Right cardiac atrium (tissue), 5 donors: ENCODE measurements at regions not wholly inside any gene's neighbourhood (a gene's known extent, or its start where the extent isn't known, plus 50 kb on each side); places are given as distances from the start of the nearest gene placed in this dataset.

ENCODE experiments used
- ATAC-seq, 2 donors: fragments of 200-7000 bp; cut with Tn5 transposase; one replicate each; pipeline versions ENCODE4 v1.8.0 to v1.9.1; 2020; ENCODE audit warnings: moderate library complexity in 2 of 2, mild to moderate bottlenecking in 1 of 2
- DNase-seq, 3 donors: peaks; one replicate each; pipeline ENCODE4 v3.0.0-alpha.2; 2020
- H3K27ac ChIP-seq: one replicate; pipeline ENCODE4 v1.5.1; 2013; ENCODE audit warnings: mild to moderate bottlenecking, low read length, control low read depth, moderate library complexity
- H3K27me3 ChIP-seq: one replicate; pipeline ENCODE4 v1.6.1; 2013; ENCODE audit not compliant: control insufficient read depth, insufficient read depth
- H3K4me1 ChIP-seq: one replicate; pipeline ENCODE4 v1.6.1; 2013; ENCODE audit warnings: low read length; ENCODE audit not compliant: control insufficient read depth, insufficient read depth
- H3K4me3 ChIP-seq: one replicate; pipeline ENCODE4 v1.5.1; 2013; ENCODE audit warnings: low read length, control low read depth
- H3K9me3 ChIP-seq: one replicate; pipeline ENCODE4 v1.6.1; 2013; ENCODE audit warnings: low read length; ENCODE audit not compliant: control insufficient read depth
- whole genome bisulfite sequencing: extraction: QIAGEN DNeasy Blood & Tissue Kit; methylation state at CpG from one replicate; pipeline ENCODE4 v1.1.7; 2013; 5-methylcytosine and 5-hydroxymethylcytosine counted together
- intact Hi-C, 4 donors: fragments of 100-400 bp; cut with DNase I; formaldehyde crosslinking; loops; one replicate each; pipeline versions ENCODE4 v1.11.0 to v1.14.0; 2022 to 2023
- donor health status: healthy with polysubstance abuse.
- donor health status: DM: no; HTN: yes; CAD: no.
- donor health status: DM: no; HTN: no; CAD: no.
- donor health status: DM: no; HTN: yes; CAD: no; lungs with severe emphysema.
- donor health status: DM: yes; HTN: yes; CAD: no.

DNA sequence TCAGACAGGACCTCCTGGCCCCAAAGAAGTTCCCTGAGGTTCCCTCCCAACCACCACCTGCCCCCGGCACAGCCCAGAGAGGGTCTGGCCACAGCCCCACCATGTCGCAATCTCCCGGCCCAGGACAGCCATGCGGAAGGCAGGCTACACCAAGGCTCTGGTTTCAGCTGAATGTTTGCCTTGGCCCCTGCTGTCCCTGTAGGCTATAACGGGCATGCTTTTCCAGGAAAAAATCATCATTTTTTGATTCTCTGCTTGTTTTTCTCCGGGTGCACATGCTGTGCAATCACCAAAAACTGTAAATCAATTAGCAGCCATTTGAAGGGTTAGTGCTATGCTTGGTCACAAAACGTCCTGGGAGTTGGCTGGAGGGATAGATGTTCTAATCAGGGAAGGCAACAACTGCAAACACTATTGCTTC, 142.7 kb upstream of the IGF1R start:
- Histone ChIP-seq H3K4me3 (no peak overlapping the region), H3K27ac (no peak overlapping the region), H3K4me1 (peaks cover 3% of the 10 kb centered on the region), H3K9me3 (no peaks in the 10 kb centered on the region), H3K27me3 (no peaks in the 10 kb centered on the region)
- DNase-seq (peak; percentile 56 to 86 (median 77)), ATAC-seq (peak; percentile 78 to 85)
- 38% methylated on average over 7 of the region's 7 CpGs for WGBS
- intact Hi-C loops, result no loop called here

GRCh38 chr15:98506172-98506571, 142.2 kb upstream of the IGF1R start:
- Histone ChIP-seq H3K27me3 (no peaks in the 10 kb centered on the region), H3K4me1 (peaks cover 3% of the 10 kb centered on the region), H3K4me3 (no peak overlapping the region), H3K9me3 (no peaks in the 10 kb centered on the region), H3K27ac (no peak overlapping the region)
- ATAC-seq (no peak), DNase-seq (no peak)
- intact Hi-C loops, result no loop called here
- WGBS, result 86% methylated on average over 7 of the region's 7 CpGs

- intact Hi-C loops, result no loop called here
- DNase-seq, result peak; percentile 26 to 64 (median 63)
- no peaks in the 10 kb centered on the region for H3K9me3 ChIP-seq
Observed at GRCh38 chr15:98506711-98507110, 141.6 kb upstream of the IGF1R start.

GRCh38 chr15:98513428-98513986, 134.8 kb upstream of the IGF1R start:
- DNase-seq, result no peak
- Histone ChIP-seq H3K27ac (no peak overlapping the region), H3K4me1 (no peaks in the 10 kb centered on the region), H3K4me3 (no peak overlapping the region), H3K9me3 (no peaks in the 10 kb centered on the region), H3K27me3 (no peaks in the 10 kb centered on the region)
- WGBS, result 63% methylated on average over 7 of the region's 7 CpGs
- intact Hi-C loops, result loop anchor here in 2 of 4 donors (10.0 kb wide), 2 partner anchors 131 to 561 kb away; partner anchors contain the start of gene IGF1R (in 1 of the 2)
- ATAC-seq, result no peak

More at GRCh38 chr15:98506711-98507110, 141.6 kb upstream of the IGF1R start:
- Histone ChIP-seq H3K27me3 (no peaks in the 10 kb centered on the region), H3K4me1 (peaks cover 3% of the 10 kb centered on the region), H3K27ac (no peak overlapping the region), H3K4me3 (no peak overlapping the region)
- ATAC-seq, result peak; percentile 46 to 58
- WGBS, result 19% methylated on average over 7 of the region's 7 CpGs

DNA sequence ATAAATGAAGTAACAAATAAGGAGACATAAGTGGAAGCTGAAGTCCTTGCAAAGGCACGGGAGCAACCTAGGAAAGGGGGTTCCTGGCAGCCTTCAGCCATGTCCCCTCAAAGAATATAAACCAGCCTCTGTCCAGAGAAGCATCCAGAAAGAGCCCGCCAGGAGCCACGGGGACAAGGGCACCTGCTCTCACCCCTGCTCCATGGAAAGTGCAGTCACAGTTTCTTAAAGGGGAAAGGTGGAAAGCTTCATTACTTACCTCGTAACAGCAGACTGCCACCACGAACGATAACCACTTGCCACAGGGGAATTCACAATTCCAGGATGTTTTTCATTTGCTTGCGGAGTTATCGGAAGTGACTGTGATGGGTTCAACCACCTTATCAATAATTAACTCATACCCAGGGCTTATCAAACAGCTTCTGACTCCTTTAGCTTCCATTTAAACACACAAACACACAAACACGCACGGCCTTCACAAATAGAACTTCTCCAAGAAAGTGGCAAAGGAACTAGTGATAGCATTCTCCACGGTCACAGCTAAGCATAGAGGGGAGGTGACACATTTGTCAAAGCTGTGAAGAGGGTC, 134.2 kb upstream of the IGF1R start:
- intact Hi-C loops, result loop anchor here in 2 of 4 donors (10.0 kb wide), 2 partner anchors 131 to 561 kb away; partner anchors contain the start of gene IGF1R (in 1 of the 2)
- no peaks in the 10 kb centered on the region for H3K9me3 ChIP-seq
- no peak overlapping the region for H3K4me3 ChIP-seq
- H3K4me1 ChIP-seq, result no peaks in the 10 kb centered on the region
- ATAC-seq, result no peak
- no peaks in the 10 kb centered on the region for H3K27me3 ChIP-seq
- 53% methylated on average over 11 of the region's 11 CpGs for WGBS
- H3K27ac ChIP-seq, result no peak overlapping the region
- DNase-seq, result no peak

GRCh38 chr15:98518823-98519561, 129.3 kb upstream of the IGF1R start:
- ATAC-seq (peak; percentile 79 to 83), DNase-seq (peak in 2 of 3 donors; percentile 40 to 49)

DNA sequence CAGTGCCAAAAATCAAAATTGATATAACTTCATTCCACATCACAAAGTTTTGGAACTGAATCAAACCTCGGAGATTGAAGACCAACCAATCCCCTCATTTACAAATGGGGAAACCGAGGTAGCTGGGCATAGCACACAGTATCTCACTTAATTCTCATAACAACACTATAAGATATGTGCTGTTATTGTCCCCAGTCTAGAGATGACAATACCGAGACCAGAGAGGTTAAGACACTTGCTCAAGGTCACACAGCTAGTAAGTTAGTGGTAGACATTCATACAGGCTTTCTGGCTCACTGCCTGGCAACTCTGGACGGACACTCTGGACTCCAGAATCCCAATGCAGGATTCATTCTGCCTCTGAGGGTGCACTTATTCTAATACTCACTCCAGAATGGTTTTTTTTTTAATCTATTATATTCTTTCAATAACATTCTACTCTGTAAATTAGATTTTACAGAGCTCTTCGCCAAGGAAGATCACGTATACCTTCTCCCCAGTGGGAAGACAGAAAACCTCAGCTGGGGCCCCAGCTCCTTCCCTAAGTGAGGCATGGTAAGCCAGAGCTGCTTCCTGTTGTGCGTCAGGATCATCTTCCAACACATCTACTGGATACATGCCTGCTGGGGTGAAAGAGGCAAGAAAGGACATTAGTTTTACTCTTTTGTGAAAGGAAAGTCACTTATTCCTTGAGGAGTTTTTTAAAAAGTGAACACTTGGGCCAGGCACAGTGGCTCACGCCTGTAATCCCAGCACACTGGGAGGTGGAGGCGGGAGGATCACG, 128.4 kb upstream of the IGF1R start:
- ATAC-seq (no peak), DNase-seq (no peak)
- Histone ChIP-seq H3K9me3 (no peaks in the 10 kb centered on the region), H3K4me3 (no peak overlapping the region), H3K27me3 (no peaks in the 10 kb centered on the region), H3K27ac (no peak overlapping the region), H3K4me1 (no peaks in the 10 kb centered on the region)
- intact Hi-C loops, result loop anchor here (5.0 to 10.0 kb wide), 5 partner anchors 125 to 557 kb away; partner anchors contain the start of gene IGF1R (in 3 of the 4)
- WGBS, result 72% methylated on average over 10 of the region's 10 CpGs

More at GRCh38 chr15:98518823-98519561, 129.3 kb upstream of the IGF1R start:
- Histone ChIP-seq H3K4me3 (no peak overlapping the region), H3K27ac (no peak overlapping the region), H3K9me3 (no peaks in the 10 kb centered on the region), H3K4me1 (no peaks in the 10 kb centered on the region), H3K27me3 (no peaks in the 10 kb centered on the region)
- 29% methylated on average over 19 of the region's 19 CpGs for WGBS
- intact Hi-C loops, result loop anchor here in 3 of 4 donors (5.0 to 10.0 kb wide), 4 partner anchors 126 to 558 kb away; partner anchors contain the start of gene IGF1R (in 2 of the 3)

DNA sequence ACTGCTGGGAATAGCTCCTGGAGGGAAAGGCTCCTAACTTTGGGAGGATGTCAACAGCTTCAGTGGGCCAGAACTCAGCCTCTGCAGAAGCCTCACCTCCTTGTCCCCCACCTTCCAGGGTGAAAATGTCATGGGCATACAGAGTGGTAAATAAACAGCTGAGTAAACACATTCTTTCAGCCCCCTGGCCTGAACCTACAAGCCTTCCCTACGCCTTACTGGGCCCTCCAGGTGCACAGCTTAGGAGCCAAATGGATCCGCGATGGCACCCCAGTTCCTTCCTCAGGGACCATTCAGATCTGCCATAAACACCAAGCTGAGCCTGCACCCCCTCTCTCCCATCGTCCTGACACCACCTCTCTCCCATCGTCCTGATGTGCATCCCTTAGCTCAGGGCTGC, 126.2 kb upstream of the IGF1R start:
- no peak for DNase-seq
- intact Hi-C loops, result loop anchor here in 2 of 4 donors (5.0 to 10.0 kb wide), 2 partner anchors 123 to 550 kb away; partner anchors contain the start of gene IGF1R (in 1 of the 2)
- H3K9me3 ChIP-seq, result no peaks in the 10 kb centered on the region
- no peak for ATAC-seq
- H3K27ac ChIP-seq, result no peak overlapping the region
- no peaks in the 10 kb centered on the region for H3K4me1 ChIP-seq
- H3K4me3 ChIP-seq, result no peak overlapping the region
- WGBS, result 70% methylated on average over 5 of the region's 5 CpGs
- no peaks in the 10 kb centered on the region for H3K27me3 ChIP-seq

DNA sequence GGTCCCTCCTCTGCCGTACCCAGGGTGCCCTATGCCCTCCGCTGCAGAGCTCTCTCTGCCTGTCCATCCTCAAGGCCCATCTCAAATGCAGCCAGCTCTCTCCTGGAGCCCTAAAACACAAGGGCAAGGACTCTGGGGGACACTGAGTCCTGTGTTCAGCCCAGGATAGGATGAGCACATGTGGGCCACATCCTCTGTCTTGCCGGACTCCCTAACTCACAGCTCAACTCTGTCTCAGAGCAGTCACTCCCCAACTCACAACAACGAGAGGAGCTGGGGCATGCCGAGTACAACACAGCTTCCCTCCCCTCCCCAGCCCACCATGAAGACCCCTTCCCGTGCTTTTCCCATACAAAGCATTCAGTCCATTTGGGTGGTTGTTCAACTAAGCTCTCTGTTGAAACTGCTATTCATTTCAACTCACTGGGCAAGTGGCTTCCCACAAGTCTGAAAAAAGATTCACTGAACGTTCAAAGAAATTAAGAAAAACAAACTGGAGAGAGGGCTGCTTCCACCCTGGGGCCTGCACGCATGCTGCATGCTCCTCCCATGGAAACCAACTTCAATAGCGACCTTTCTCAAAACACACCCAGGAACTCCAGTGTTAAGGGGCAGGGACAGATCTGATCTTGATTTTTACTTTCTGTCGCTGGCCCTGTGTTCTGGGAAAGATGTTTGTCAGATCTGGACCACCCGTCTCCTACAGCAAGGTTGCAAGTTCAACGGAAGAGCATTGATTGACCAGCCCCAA, 124.3 kb upstream of the IGF1R start:
- intact Hi-C loops, result loop anchor here in 2 of 4 donors (5.0 to 10.0 kb wide), 2 partner anchors 121 to 548 kb away; partner anchors contain the start of gene IGF1R (in 1 of the 2)
- no peak overlapping the region for H3K4me3 ChIP-seq
- ATAC-seq, result no peak
- H3K4me1 ChIP-seq, result no peaks in the 10 kb centered on the region
- 80% methylated on average over 12 of the region's 12 CpGs for WGBS
- DNase-seq, result no peak
- H3K27ac ChIP-seq, result no peak overlapping the region
- no peaks in the 10 kb centered on the region for H3K27me3 ChIP-seq
- H3K9me3 ChIP-seq, result no peaks in the 10 kb centered on the region
